ENCODE measurements at regions not wholly inside any gene's neighbourhood (a gene's known extent, or its start where the extent isn't known, plus 50 kb on each side); places are given as distances from the start of the nearest gene placed in this dataset.
"Not testable (repeated sequence)": the region's sequence is repeated elsewhere in the genome, so short reads cannot be mapped to it uniquely, and the experiment has no call there.

DNA sequence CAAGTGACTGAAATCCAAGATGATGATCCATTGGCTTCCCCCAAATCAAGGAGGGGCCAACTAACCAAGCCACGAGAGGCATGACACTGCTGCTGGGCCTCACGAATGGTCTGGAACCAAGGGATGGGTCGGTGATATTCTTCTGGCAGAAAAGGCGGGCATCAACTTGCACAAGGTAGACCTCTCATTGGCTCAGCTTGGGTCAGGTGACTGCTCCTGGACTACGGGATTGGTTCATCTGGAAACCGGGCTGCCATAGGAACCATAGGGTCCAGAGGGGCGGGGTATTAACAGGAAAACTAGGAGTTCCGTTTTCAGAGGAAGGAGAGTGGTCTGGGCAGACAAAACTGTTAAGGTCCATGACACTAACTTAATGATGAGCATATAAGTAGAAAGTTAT is 100.9 kb downstream of the TFAP2C start:
- DNase-seq = no peak

DNA sequence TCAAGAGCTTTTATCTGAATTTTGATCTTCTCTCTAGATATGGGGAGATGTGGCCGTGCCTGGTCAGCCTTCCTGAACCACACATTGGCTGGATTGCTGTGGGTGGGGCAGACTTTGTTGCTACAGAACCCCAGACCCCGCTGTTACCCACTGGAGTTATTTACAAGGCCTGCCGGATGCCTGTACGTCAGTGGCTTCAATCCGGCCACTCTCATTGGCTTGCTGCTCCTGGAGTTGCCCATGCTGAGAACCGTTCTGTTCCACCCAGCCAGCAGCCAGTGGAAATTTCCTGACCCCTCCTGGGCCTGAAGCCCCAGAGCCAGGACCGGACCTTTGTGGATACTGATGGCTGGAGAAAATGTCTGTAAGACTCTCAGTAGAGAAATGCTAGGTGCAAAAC is 101.9 kb downstream of the TFAP2C start:
- no peak for DNase-seq

DNA sequence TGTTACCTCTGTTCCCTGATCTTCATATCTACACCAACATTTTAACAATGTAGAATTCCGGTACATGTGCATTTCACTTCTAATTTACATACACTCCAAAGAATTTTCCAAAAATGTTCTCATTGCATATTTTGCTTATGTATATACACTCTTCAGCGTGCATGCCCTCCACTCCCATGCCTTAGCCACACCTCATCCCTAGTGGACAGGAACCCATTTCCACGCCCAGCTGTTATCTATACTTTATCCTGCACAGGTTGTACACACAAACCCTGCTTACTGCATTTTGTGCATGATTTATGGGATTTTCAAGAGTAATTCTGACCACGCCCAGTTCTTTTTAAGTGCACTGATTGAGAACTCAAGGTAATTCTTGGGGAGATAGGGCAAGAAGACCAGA is 102.4 kb downstream of the TFAP2C start:
- no peak for DNase-seq

DNA sequence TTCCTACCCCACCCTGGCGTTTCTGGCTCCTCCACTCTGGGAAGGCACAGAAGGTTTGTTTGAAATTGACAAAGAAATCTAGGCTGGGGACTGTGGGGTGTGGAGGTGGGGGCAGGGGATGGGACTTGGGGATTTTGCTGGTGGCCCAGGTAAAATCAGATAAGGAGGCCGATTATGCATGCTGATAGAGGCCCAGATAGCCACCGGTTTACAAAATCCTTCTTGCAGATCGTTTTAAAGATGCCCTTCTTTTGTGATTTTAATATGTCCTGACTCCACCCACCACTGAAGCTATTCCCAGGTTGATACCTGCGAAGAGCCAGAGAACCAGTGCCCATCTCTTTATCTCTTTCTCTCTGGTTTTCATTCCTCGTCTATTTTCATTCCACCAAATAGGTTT is 104.9 kb downstream of the TFAP2C start:
- no peak for DNase-seq

DNA sequence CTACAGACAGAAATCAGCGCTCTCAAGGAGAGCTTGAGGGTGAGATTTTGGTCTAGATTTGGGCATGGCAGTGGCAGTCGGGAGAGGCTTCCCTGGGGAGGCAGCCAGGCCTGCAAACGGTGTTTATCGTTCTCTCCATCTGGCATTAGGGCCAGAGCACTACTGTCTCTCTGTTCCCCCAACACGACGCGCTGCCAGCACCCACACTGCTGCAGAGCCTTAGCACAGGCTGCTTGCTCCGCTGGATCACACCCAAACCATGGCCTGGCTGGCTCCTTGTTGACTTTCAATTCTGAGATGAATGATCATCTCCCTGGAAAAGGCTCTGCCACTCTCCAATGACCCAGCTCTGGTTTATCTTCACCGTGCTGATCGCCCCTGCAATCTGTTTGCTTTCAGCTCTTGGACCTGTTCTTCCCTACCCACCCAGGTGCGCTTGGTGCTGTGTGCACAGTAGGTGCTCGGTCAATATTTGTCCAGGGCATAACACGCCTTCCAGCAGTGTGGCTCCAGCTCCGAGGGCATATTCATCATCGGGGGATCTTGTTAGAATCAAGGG is 106.1 kb downstream of the TFAP2C start:
- DNase-seq = no peak

DNA sequence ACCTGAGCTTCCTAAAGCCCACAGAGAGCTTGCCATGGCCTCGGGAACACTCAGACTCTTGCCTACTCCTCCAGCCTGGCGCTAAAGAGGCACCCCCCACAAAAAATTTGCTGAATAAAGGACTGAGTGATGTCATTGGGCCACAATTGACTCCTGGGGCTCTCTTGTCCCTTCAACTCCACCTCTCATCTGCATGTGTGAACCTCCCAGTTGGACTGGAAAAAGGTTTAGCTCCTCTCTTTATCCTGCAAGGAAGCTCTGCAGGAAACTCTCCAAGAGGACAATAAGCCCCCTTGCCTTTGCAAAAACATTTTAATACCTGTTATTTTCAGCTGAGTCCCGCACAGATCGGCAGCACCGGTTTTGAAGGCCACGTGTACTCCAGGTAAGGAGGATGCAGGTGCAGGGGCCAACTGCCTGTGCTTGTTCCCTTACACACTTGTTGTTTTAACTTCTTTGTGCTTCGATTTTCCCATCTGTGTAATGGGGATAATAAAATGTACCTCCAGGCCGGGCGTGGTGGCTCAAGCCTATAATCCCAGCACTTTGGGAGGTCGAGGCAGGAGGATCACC is 107.3 kb downstream of the TFAP2C start:
- no peak for DNase-seq

DNA sequence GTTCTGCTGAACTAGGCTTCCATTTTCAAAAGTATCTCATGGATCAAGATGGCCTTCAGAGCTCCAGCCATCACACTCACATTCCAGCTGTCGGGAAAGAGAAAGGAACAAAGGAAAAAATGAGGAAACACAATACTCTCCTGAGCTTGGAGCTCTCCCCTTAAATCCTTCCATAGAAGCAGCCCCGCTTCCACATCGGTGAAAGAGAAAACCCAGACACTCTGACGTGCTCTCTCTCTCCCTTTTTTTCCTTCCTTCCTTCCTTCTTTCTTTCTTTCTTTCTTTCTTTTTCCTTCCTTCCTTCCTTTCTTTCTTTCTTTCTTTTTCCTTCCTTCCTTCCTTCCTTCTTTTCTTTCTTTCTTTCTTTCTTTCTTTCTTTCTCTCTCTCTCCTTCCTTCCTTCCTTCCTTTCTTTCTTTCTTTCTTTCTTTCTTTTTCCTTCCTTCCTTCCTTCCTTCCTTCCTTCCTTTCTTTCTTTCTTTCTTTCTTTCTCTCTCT is 115.3 kb downstream of the TFAP2C start:
- DNase-seq = not testable (repeated sequence)

DNA sequence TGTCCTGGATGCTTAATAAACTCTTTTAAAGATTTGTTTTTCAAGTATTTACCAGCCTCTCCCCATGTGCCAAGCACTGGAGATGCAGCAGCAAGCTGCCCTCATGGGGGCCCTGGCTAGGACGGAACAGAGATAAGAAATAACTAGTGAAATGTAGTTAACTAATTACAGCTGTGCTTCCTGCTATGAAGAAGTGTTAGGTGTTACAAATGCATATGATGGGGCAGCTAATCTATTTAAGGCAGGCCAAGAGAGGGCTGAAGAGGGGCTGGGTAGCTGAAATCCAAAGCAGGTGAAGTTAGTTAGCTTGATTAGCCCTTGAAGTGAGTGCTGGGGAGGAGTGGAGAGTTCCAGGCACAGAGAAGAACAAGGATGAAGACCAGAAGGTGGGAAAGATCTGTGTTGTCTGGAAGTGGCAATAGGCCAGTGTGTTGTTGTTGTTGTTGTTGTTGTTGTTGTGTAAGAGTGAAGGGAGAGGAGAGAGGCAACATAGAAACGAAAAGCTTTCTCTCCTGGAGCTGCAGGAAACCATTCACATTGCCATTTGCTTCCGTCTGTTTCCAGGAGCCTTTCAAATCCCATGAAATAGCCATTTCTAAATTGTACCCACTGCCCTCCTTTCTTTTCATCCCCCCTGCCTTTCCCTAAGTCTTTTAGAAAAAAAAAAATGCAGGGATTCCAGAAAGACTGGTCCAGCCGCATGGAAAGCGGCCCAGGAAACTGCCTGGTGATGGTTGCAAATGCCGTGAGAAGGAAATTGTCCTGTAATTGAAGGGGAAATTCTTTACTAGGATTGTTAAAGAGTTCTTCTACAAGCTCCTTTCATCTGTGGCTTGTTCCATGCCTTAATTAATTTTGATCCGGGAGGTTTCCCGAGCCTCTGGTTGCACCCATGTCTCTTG is 119.6 kb downstream of the TFAP2C start:
- DNase-seq = no peak

DNA sequence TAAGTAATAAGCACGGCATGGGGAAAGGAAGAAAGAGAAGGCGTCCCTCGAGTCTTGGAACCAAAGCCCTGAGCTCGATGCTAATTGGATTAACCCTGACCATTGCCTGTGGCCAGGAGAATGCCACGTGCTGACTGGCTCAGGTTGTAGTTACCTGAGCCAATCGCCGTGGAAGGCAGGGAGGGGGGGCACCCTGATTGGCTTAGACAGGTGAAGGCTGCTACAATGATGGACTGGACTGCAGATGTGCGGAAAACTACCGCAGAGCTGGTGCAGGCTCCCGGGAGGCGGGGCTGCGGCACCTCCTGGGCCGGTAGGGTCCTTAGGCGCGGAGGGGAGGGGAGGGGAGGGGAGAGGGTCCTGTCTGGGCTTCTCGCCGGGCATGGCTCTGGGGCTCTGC is 121.3 kb downstream of the TFAP2C start:
- no peak for DNase-seq

DNA sequence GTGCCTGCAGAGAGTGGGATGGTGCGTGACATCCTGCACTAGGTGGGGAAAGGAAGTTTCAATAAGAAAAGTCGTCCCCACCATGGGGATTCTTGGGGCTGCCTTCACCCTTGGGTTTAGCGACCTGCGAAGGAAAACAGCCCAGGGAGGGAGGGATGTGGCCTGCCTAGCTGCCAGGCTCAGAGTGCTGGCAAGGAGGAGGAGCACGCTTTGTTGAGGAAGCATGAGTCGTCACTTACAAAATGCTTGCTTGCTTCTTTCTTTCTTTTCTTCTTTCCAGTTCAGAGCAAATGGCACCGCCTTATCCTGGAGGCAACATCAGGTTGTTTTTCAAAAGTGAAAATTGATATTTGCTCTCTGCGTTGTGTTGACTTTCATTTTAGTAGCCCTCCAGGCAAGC is 123.2 kb downstream of the TFAP2C start:
- no peak for DNase-seq

DNA sequence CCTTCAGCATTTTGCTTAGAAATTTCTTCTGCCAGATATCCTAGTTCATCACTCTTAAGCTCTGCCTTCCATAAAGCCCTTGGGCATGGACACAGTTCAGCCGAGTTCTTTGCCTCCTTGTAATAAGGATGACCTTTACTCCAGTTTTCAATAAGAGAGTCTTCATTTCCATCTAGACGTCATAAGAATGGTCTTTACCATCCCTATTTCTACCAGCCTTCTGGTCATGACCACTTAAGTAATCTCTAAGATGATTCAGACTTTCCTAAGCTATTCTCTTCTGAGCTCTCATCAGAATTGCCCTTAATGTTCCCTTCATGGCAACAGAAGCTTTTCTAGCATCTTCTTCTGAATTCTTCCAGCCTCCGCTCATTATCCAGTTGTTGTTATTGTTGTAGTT is 126.1 kb downstream of the TFAP2C start:
- DNase-seq = no peak

DNA sequence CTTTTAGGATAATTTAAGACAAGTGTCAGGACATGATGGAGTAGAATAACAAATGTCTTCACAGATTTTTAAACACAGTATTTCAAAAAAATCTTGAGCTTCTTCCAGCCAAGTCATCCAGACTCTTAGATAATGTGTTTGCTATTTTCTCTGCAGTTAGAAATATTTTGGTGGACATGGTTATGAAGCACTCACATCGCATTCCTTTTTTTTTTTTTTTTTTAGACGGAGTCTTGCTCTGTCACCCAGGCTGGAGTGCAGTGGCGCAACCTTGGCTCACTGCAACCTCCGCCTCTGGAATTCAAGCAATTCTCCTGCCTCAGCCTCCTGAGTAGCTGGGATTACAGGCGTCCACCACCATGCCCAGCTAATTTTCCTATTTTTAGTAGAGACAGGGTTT is 127.6 kb downstream of the TFAP2C start:
- not testable (repeated sequence) for DNase-seq

DNA sequence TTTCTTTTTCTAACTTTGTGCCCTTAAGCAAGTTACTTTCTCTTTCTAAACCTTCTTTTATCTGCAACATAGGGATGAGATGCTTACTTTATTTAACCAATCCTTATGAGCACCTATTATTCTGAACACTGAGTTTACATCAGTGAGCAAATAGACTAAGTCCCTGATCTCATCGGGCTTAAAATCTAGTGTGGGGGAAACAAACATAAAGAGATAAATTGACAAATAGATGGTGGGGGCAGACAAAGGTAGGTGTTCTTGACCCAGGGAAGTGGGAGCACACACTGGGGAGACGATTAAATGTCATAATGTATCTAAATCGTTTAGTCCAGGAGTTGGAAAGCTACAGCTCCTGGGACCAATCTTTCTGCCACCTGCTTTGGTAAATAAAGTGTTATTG is 129.6 kb downstream of the TFAP2C start:
- no peak for DNase-seq

DNA sequence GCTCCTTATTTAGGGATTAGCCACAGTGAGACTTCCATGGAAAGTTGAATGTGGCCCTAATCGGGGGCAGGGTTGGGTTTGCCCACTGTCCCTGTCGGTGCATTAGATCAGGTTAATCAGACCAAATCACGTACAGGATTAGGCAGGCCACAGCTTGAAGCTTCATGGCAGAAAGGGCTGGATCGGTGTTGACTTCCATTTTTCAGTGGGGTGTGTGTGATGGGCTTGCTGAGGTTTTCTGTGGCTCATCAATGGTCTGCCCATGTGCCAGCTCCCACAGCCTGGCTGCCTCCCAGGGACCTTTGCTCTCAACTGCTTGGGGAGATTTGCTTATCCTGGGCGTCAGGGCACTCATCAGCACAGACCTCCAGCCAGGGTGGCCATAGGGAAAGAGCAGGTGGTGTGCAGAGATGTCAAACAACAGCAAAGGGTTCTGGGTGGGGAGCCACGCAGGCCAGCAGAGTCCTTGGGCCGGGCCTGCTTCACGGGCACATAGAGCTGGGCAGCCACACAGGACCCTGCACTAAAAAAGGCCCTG is 130.7 kb downstream of the TFAP2C start:
- DNase-seq = no peak

DNA sequence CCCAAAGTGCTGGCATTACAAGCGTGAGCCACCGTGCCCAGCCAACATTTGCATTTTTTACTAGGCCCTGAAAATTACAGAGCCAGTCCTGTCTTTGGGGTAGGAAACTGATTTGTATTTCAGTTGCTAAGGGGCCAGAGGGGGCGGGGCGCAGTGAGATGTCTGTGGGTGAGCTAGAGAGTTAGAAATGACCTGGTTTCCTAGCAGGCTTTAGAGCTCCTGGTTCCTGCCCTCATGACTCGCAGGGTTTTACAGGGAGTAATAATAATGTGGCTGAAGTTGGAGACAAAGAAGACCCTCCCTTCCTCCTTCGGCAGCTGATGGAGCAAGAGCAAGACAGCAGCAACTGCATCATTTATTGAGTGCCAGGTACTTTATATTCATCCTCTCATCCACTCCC is 131.5 kb downstream of the TFAP2C start:
- DNase-seq = no peak

DNA sequence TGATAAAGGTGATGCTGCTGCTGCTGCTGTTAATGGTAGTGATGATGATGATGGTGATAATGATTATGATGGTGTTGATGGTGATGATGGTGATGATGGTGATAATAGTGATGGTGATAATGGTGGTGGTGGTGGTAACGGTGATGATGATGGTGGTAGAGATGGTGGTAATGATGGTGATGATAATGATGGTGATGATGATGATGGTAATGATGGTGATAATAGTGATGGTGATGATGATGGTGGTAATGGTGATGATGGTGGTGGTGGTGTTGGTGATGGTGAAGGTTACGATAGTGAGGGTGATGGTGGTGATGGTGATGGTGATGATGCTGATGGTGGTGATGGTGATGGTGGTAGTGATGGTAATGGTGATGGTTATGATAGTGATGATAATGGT is 132.3 kb downstream of the TFAP2C start:
- DNase-seq = no peak

DNA sequence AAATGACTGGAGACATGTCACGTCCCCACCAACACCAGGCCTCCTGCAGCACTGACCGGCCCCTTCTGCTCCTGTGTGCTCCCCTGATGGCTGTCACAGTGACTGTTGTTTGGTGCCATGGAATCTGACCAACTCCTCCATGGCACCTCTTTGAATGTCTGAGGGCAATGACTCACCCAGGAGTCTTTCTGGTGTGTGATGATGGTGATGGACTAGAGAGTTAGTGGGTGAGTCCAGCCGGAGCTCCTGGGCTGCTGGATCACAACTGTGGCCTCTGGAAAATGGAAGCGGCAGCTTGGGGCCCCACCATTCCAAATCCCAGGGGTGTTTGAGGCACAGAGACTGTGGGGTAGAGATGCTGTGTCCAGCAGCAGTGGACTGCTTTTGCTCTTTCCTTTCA is 133.3 kb downstream of the TFAP2C start:
- DNase-seq = no peak

DNA sequence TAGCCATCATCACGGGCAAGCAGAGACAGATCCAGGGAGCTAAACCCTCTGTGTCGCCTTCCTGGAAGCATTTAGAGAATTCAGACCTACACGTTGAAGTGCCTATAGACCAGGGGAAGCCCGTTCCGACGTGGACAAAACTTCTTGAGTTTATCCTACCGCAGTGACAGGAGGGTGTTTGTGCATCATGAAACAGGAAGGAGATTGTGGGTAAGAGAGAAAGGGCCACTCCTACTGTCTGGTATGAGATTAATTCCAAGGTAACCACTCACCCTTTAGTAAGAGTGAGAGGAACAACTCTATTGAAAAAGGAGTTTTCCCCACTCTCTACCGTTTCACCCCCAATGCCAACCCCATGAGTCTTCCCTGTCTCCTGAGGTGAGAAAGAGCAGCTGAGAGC is 133.7 kb downstream of the TFAP2C start:
- DNase-seq = no peak

DNA sequence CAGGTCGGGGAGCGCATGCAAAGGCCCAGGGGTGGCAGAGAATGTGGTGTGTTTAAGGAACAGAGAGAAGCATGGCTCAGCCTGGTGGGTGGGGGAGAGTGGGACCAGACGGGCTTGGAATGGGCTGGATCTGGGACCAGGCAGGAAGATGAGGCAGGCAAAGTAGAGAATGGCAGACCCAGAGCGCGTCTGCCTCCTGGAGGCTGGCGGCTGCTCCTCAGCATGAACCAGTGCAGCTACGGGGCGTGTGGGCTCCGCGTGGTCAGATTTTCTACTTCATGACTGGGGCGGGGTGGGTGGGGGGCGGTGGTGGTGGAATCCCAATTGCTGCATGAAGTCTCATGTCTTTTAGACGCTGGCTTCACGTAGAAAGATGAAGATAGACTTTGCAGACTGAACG is 135.6 kb downstream of the TFAP2C start:
- no peak for DNase-seq

DNA sequence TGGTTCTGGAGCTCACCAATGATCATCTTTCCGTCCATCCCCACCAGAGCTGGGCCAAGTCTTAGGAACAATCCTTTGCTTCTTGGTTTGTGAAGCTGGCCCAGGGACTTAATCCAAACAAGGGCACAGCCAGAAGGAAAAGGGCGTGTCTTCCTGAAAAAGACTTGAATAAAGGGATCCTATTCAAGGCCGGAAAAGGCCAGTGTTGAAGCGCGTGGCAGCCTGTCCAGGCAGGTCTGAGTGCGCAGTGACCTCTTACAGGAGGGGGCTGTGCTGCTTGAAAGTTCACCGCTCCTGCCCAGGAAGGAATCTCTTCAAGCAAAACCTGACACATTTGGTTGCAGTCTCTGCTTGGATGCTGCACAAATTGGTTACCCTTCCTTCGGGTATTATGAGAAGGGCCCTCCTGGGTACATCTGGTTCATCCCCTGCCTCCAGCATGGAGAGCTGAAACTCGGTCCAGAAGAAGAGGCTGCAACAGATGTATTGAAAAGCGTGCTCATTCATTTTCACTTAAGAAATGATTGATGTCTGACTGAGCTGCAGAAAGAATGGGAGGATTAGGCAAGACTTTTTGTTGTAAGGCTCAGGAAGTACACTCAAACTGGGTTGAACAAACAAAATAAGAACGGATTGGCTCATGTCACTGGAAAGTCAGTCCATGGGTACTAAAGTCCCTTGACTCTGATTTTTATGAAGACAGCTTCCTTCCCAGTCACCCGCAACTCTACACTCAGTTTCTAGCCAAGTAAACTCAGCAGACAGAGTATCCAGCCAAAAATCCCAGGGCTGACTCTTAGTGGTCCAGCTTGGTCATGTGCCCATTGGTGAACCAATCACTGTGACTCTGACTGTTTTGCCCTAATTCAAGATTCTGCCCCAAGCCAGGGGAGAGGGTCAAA is 136.3 kb downstream of the TFAP2C start:
- no peak for DNase-seq

DNA sequence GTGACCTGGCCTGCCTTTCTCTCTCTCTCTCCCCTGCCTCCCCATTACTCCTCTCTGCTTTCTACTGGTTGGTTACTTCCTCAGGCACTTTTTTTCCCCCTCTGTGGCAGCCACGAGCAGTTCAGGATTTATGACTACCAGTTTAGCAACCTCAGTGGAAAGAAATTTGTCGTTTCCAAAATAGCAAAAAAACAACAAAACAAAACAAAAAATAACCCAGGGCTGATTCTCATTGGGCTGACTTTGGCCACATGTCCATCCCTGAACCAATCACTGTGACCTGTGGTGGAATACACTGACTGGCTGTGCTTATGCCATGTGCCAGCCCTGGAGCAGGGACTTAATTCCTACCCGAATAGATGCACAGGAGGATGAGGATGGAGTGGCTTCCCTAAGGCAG is 137.4 kb downstream of the TFAP2C start:
- DNase-seq = no peak

DNA sequence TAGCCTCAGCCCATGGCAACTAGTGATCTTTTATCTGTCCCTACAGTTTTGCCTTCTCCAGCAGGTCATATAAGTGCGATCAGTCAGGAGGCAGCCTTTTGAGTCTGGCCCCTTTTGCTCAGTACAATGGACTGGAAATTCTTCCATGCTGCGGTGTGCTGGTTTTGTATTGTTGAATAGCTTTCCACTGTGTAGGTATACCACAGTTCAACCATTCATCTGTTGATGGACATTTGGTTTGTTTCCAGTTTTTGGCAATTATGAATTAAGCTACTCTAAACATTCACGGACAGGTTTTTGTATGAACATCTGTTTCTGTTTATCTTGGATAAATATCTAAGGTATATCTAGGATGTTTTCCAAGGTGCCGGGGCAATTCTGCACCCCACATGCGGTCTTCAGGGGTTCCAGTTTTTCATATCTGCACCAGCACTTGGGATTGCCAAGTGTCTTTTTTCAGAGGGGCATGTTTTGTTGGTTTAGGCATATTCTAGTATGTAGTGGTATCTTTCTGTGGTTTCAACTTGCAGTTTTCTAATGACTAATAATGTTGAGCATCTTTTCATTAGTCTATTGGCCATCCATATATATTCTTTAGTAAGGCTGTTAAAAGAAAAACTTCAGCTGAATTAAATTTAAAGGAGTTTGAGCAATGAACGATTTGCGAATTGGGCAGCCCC is 141.0 kb downstream of the TFAP2C start:
- no peak for DNase-seq

All from inflammatory macrophage treated with lipopolysaccharide for 4 hours (primary cell).